ENCODE measurements at regions not wholly inside any gene's neighbourhood (a gene's known extent, or its start where the extent isn't known, plus 50 kb on each side); places are given as distances from the start of the nearest gene placed in this dataset.

DNA sequence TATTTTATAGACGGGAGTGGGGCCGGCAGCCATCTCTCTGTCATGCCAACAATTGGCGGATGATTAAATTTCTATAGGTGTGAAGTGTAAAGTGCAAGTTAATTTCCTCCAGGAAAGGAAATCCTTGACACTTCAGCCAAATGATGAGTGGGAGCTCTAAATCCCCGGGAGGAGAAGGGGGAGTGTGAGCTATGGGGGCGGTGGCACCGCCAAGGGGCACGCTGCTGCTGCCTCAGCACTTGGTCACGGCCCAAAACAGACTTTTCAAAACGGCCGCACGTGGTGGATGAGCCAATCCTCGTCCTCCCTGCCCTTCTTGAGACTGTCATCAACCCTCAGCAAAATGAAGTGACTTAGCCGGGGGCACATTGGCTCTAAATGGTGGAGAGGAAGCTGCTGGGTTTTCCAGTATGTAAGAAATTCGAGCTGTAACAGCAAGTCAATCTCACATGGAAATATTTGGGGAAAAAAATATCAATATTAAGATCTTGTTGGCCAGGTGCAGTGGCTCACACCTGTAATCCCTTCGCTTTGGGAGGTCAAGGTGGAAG is 200.8 kb downstream of the TFCP2L1 start:
- Histone ChIP-seq H2AFZ (ENCODE audit: low read depth, low read length) (no peak overlapping the region), H3K27ac (ENCODE audit: low read depth, low read length) (no peak overlapping the region), H3K4me3 (ENCODE audit: insufficient read depth, low read depth, low read length) (no peak overlapping the region), H3K79me2 (ENCODE audit: insufficient read depth, low read length) (no peaks in the 10 kb centered on the region), H3K36me3 (ENCODE audit: insufficient read depth, low read length) (no peaks in the 10 kb centered on the region), H4K20me1 (ENCODE audit: insufficient read depth, low read length) (peaks cover 3% of the 10 kb centered on the region), H3K9ac (ENCODE audit: low read length) (no peak overlapping the region), H3K27me3 (ENCODE audit: insufficient read depth, low read length) (peaks cover 14% of the 10 kb centered on the region), H3K4me1 (ENCODE audit: insufficient read depth, low read length) (no peaks in the 10 kb centered on the region), H3K4me2 (ENCODE audit: low read length) (no peak overlapping the region), H3K9me3 (ENCODE audit: insufficient read depth, low read depth, low read length) (no peaks in the 10 kb centered on the region)
- Mint-ChIP-seq H3K9me3 (ENCODE audit: unreplicated experiment) (no peaks in the 10 kb centered on the region), H3K4me1 (ENCODE audit: low read depth, unreplicated experiment) (no peaks in the 10 kb centered on the region), H3K27ac (ENCODE audit: unreplicated experiment) (no peak overlapping the region), H3K36me3 (ENCODE audit: low read depth, unreplicated experiment) (no peaks in the 10 kb centered on the region), H3K27me3 (ENCODE audit: low read depth, unreplicated experiment) (peaks cover 40% of the 10 kb centered on the region), H3K4me3 (ENCODE audit: unreplicated experiment) (no peak overlapping the region)
- TF ChIP-seq, protein P1, sequence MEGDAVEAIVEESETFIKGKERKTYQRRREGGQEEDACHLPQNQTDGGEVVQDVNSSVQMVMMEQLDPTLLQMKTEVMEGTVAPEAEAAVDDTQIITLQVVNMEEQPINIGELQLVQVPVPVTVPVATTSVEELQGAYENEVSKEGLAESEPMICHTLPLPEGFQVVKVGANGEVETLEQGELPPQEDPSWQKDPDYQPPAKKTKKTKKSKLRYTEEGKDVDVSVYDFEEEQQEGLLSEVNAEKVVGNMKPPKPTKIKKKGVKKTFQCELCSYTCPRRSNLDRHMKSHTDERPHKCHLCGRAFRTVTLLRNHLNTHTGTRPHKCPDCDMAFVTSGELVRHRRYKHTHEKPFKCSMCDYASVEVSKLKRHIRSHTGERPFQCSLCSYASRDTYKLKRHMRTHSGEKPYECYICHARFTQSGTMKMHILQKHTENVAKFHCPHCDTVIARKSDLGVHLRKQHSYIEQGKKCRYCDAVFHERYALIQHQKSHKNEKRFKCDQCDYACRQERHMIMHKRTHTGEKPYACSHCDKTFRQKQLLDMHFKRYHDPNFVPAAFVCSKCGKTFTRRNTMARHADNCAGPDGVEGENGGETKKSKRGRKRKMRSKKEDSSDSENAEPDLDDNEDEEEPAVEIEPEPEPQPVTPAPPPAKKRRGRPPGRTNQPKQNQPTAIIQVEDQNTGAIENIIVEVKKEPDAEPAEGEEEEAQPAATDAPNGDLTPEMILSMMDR (IDR thresholded peaks at IDR 0.05; ENCODE audit: insufficient read depth, low read depth, low read length), result no peak
- TF ChIP-seq EZH2 (IDR thresholded peaks at IDR 0.05; ENCODE audit: insufficient read depth, low read length), result no peak
- FAIRE-seq, result no peak
- DNase-seq (ENCODE audit: low read depth), result no peak

DNA sequence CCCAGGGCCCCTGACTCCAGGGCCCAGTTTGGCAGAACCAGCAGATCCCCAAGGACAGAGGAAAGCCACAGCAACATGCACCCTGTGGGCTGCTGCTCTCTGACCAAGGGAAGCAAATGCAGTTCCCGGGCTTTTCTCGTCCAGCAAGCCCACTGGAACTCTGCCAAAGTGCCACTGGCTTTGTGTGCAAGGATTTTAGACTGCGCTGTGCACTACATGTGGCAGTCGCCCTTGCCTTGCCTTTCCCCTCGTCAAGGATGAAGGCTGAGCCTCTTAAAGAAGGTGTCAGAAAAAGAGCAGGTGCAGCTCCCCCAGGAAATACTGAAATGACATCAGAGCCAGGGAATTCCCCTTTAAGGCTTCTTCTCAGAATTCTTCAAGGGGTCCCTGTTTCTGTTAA is 199.2 kb downstream of the TFCP2L1 start:
- Mint-ChIP-seq H3K27ac (ENCODE audit: unreplicated experiment) (no peak overlapping the region), H3K27me3 (ENCODE audit: low read depth, unreplicated experiment) (peaks cover 33% of the 10 kb centered on the region), H3K36me3 (ENCODE audit: low read depth, unreplicated experiment) (no peaks in the 10 kb centered on the region), H3K4me1 (ENCODE audit: low read depth, unreplicated experiment) (no peaks in the 10 kb centered on the region), H3K9me3 (ENCODE audit: unreplicated experiment) (peaks cover 2% of the 10 kb centered on the region), H3K4me3 (ENCODE audit: unreplicated experiment) (no peak overlapping the region)
- Histone ChIP-seq H3K27me3 (ENCODE audit: insufficient read depth, low read length) (peaks cover 15% of the 10 kb centered on the region), H3K36me3 (ENCODE audit: insufficient read depth, low read length) (no peaks in the 10 kb centered on the region), H4K20me1 (ENCODE audit: insufficient read depth, low read length) (no peaks in the 10 kb centered on the region), H2AFZ (ENCODE audit: low read depth, low read length) (no peak overlapping the region), H3K4me2 (ENCODE audit: low read length) (no peak overlapping the region), H3K4me3 (ENCODE audit: insufficient read depth, low read depth, low read length) (no peak overlapping the region), H3K9ac (ENCODE audit: low read length) (no peak overlapping the region), H3K9me3 (ENCODE audit: insufficient read depth, low read depth, low read length) (no peaks in the 10 kb centered on the region), H3K79me2 (ENCODE audit: insufficient read depth, low read length) (no peaks in the 10 kb centered on the region), H3K4me1 (ENCODE audit: insufficient read depth, low read length) (no peaks in the 10 kb centered on the region), H3K27ac (ENCODE audit: low read depth, low read length) (no peak overlapping the region)
- TF ChIP-seq, protein P1 (IDR thresholded peaks at IDR 0.05; ENCODE audit: insufficient read depth, low read depth, low read length), result no peak
- no peak for TF ChIP-seq EZH2 (IDR thresholded peaks at IDR 0.05; ENCODE audit: insufficient read depth, low read length)
- no peak for DNase-seq (ENCODE audit: low read depth)
- FAIRE-seq, result no peak

DNA sequence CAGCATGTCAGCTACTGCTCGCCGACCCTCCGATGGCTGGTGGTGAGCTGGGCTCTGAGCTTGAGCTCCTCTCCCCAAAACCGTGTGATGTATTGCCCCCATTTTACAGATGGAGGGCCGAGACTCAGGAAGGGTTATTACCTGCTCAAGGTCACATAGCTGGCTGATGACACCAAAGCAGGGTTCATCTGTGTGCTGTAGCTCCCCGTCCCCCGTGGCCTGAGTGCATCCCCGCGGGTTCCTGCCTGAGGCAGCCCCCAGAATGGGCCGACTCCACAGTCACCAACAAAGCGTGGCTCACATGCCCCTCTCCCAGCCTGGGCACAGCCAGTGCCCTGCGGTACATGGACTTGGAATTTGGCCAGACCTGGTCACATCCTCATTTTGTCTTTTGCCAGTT is 198.6 kb downstream of the TFCP2L1 start:
- Histone ChIP-seq H3K79me2 (ENCODE audit: insufficient read depth, low read length) (no peaks in the 10 kb centered on the region), H3K4me1 (ENCODE audit: insufficient read depth, low read length) (no peaks in the 10 kb centered on the region), H3K27ac (ENCODE audit: low read depth, low read length) (no peak overlapping the region), H3K9me3 (ENCODE audit: insufficient read depth, low read depth, low read length) (no peaks in the 10 kb centered on the region), H3K36me3 (ENCODE audit: insufficient read depth, low read length) (no peaks in the 10 kb centered on the region), H2AFZ (ENCODE audit: low read depth, low read length) (no peak overlapping the region), H3K4me3 (ENCODE audit: insufficient read depth, low read depth, low read length) (no peak overlapping the region), H3K4me2 (ENCODE audit: low read length) (no peak overlapping the region), H3K27me3 (ENCODE audit: insufficient read depth, low read length) (peaks cover 15% of the 10 kb centered on the region), H4K20me1 (ENCODE audit: insufficient read depth, low read length) (no peaks in the 10 kb centered on the region), H3K9ac (ENCODE audit: low read length) (no peak overlapping the region)
- Mint-ChIP-seq H3K27me3 (ENCODE audit: low read depth, unreplicated experiment) (peaks cover 33% of the 10 kb centered on the region), H3K27ac (ENCODE audit: unreplicated experiment) (no peak overlapping the region), H3K9me3 (ENCODE audit: unreplicated experiment) (peaks cover 2% of the 10 kb centered on the region), H3K4me1 (ENCODE audit: low read depth, unreplicated experiment) (no peaks in the 10 kb centered on the region), H3K4me3 (ENCODE audit: unreplicated experiment) (no peak overlapping the region), H3K36me3 (ENCODE audit: low read depth, unreplicated experiment) (no peaks in the 10 kb centered on the region)
- no peak for FAIRE-seq
- TF ChIP-seq, protein P1 (IDR thresholded peaks at IDR 0.05; ENCODE audit: insufficient read depth, low read depth, low read length), result no peak
- DNase-seq (ENCODE audit: low read depth), result no peak
